WTC11 (cell line): ENCODE measurements at regions not wholly inside any gene's neighbourhood (a gene's known extent, or its start where the extent isn't known, plus 50 kb on each side); places are given as distances from the start of the nearest gene placed in this dataset.

Source experiments
- FOXK1 ChIP-seq: sonication (generic); formaldehyde crosslinking; IDR thresholded peaks from 2 replicates; pipeline ENCODE4 v1.8.0; 2022; ENCODE audit warnings: mild to moderate bottlenecking, moderate library complexity, missing genetic modification reagents
- TF ChIP-seq, protein P1 (sequence below): sonication (generic); formaldehyde crosslinking; conservative IDR thresholded peaks from 2 replicates; pipeline ENCODE4 v1.8.1; 2023; ENCODE audit warnings: mild to moderate bottlenecking, low read depth, missing genetic modification reagents, moderate library complexity

DNA sequence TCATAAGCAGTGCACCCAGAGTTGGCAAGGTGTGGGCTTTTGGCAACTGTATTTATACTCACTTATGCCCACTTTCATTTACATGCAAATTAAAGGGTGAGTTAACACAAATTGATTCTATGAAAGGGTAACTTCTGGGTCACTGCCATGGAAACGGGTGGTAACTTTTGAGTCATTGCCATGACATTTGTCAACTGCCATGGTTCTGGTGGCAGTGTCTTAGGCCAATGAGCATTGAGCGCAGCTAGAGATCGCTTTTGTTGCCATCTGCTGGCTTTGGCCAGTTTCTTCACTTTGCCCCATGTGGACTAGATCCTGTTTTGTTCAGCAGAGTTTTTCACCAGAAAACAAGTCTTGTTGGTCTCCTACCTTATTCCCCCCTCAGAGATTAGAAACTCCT is 170.8 kb upstream of the NUDT6 start:
- TF ChIP-seq FOXK1, result no peak
- TF ChIP-seq, protein P1, sequence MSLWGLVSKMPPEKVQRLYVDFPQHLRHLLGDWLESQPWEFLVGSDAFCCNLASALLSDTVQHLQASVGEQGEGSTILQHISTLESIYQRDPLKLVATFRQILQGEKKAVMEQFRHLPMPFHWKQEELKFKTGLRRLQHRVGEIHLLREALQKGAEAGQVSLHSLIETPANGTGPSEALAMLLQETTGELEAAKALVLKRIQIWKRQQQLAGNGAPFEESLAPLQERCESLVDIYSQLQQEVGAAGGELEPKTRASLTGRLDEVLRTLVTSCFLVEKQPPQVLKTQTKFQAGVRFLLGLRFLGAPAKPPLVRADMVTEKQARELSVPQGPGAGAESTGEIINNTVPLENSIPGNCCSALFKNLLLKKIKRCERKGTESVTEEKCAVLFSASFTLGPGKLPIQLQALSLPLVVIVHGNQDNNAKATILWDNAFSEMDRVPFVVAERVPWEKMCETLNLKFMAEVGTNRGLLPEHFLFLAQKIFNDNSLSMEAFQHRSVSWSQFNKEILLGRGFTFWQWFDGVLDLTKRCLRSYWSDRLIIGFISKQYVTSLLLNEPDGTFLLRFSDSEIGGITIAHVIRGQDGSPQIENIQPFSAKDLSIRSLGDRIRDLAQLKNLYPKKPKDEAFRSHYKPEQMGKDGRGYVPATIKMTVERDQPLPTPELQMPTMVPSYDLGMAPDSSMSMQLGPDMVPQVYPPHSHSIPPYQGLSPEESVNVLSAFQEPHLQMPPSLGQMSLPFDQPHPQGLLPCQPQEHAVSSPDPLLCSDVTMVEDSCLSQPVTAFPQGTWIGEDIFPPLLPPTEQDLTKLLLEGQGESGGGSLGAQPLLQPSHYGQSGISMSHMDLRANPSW (CRISPR knock-in tag), result no peak
